Inflammatory macrophage (primary cell): ENCODE measurements at regions not wholly inside any gene's neighbourhood (a gene's known extent, or its start where the extent isn't known, plus 50 kb on each side); places are given as distances from the start of the nearest gene placed in this dataset.

Experiments used
- DNase-seq, 2 donors: peaks; one replicate each; pipeline ENCODE4 v3.0.0-alpha.2; 2020 to 2022

GRCh38 chr11:134679592-134679991 lies 267.6 kb upstream of the B3GAT1 start:
- no peak for DNase-seq

GRCh38 chr11:134678744-134679143 lies 266.7 kb upstream of the B3GAT1 start:
- DNase-seq: no peak

GRCh38 chr11:134677891-134678551 lies 266.0 kb upstream of the B3GAT1 start:
- no peak for DNase-seq

- DNase-seq: no peak
Measured at GRCh38 chr11:134677397-134677822, 265.4 kb upstream of the B3GAT1 start.

- no peak for DNase-seq
Measured at GRCh38 chr11:134676516-134677287, 264.7 kb upstream of the B3GAT1 start.

GRCh38 chr11:134675983-134676382 lies 263.9 kb upstream of the B3GAT1 start:
- no peak for DNase-seq

- DNase-seq: no peak
Measured at GRCh38 chr11:134674974-134675373, 262.9 kb upstream of the B3GAT1 start.

GRCh38 chr11:134670961-134671370 lies 258.9 kb upstream of the B3GAT1 start:
- no peak for DNase-seq

- no peak for DNase-seq
Measured at GRCh38 chr11:134670247-134670782, 258.3 kb upstream of the B3GAT1 start.

- no peak for DNase-seq
Measured at GRCh38 chr11:134669796-134670195, 257.8 kb upstream of the B3GAT1 start.

GRCh38 chr11:134668796-134669195 lies 256.8 kb upstream of the B3GAT1 start:
- no peak for DNase-seq

GRCh38 chr11:134668076-134668475 lies 256.0 kb upstream of the B3GAT1 start:
- DNase-seq: no peak

GRCh38 chr11:134667505-134667904 lies 255.5 kb upstream of the B3GAT1 start:
- DNase-seq: no peak

- DNase-seq: no peak
Measured at GRCh38 chr11:134667175-134667500, 255.1 kb upstream of the B3GAT1 start.

- no peak for DNase-seq
Measured at GRCh38 chr11:134666273-134667174, 254.5 kb upstream of the B3GAT1 start.

GRCh38 chr11:134665571-134666270 lies 253.7 kb upstream of the B3GAT1 start:
- DNase-seq: no peak

GRCh38 chr11:134665188-134665535 lies 253.1 kb upstream of the B3GAT1 start:
- DNase-seq: no peak

- DNase-seq: no peak
Measured at GRCh38 chr11:134664447-134665187, 252.6 kb upstream of the B3GAT1 start.

GRCh38 chr11:134663506-134664313 lies 251.7 kb upstream of the B3GAT1 start:
- DNase-seq: no peak

- no peak for DNase-seq
Measured at GRCh38 chr11:134662629-134663360, 250.8 kb upstream of the B3GAT1 start.
